ENCODE measurements at regions not wholly inside any gene's neighbourhood (a gene's known extent, or its start where the extent isn't known, plus 50 kb on each side); places are given as distances from the start of the nearest gene placed in this dataset.

GRCh38 chr6:112936504-112936903 lies 589.4 kb downstream of the RFPL4B start:
- TF ChIP-seq CTCF (IDR thresholded peaks at IDR 0.05; ENCODE audit: low read depth, low read length, missing input control), result no peak
- no peak for TF ChIP-seq SP1 (IDR thresholded peaks at IDR 0.05)
- TF ChIP-seq REST (IDR thresholded peaks at IDR 0.05), result no peak
- TF ChIP-seq, protein P1, sequence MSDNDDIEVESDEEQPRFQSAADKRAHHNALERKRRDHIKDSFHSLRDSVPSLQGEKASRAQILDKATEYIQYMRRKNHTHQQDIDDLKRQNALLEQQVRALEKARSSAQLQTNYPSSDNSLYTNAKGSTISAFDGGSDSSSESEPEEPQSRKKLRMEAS (IDR thresholded peaks at IDR 0.05), result no peak
- TF ChIP-seq RAD21 (IDR thresholded peaks at IDR 0.05), result no peak
- no peak for TF ChIP-seq TAF1 (conservative IDR thresholded peaks at IDR 0.05)
